ENCODE measurements at regions not wholly inside any gene's neighbourhood (a gene's known extent, or its start where the extent isn't known, plus 50 kb on each side); places are given as distances from the start of the nearest gene placed in this dataset.
A peak's percentile ranks its signal among the peaks of the same experiment; 100 is the strongest.

DNA sequence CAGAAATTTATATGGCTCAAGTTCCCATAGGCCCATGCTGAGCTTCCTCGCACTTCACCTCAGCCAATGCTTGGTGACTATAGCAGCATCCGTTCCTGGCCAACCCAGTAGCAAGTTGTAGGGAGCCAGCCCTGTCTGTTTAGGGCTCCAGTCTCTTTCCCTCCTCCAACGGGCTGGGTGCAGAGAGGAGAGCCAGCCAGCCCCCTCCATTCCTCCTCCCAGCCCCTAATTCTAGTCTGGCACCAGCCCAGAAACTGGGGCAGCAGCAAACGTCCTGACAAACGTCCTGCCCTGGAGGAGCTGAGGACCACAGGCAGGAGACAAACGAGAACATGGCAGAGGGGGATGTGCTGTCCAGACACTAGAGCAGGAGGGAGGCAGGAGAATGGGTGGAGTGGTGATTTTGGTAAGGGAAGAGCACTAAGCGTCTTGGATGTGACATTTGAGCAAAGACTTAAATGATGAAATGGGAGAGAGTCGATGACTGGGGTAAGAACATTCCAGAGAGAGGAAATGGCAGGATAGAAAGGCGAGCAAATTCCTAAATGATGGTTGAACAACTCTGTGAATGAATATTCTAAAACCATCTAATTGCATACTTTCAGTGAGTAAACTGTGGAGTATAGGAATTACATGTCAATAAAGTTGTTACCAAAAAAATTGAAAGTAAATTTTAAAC lies 222.5 kb upstream of the DAPK1 start:
- Mint-ChIP-seq H3K27me3 (ENCODE audit: low read depth) (peaks cover 10% of the 10 kb centered on the region), H3K4me1 (ENCODE audit: low read depth) (peaks cover 17% of the 10 kb centered on the region), H3K27ac (no peak overlapping the region), H3K9me3 (no peaks in the 10 kb centered on the region), H3K36me3 (ENCODE audit: low read depth) (no peaks in the 10 kb centered on the region), H3K4me3 (no peak overlapping the region)

DNA sequence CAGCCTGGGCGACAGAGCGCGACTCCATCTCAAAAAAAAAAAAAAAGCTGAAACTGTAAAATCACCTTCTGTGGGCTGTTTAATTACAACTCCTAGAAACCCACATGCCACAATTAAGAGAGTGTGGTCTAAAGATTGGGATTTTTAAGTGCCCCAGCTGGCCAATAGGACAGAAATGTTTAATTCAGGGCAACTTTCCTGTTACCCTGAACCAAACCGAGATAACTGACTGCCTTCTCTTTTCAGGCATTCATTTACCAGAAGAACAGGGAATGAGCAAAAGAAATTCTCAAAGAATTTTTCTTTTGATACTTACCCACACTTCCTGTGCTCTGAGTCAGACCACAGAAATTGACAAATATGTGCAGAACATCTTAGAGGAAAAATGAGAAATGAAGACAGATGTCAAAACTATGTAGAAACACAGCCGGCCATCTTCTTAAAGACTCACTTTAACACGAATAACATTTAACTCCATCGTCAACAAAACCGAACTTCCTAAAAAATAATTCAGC lies 221.3 kb upstream of the DAPK1 start:
- Mint-ChIP-seq H3K4me1 (ENCODE audit: low read depth) (peaks cover 15% of the 10 kb centered on the region), H3K9me3 (no peaks in the 10 kb centered on the region), H3K27ac (no peak overlapping the region), H3K36me3 (ENCODE audit: low read depth) (no peaks in the 10 kb centered on the region), H3K4me3 (peak overlapping the region; percentile 29), H3K27me3 (ENCODE audit: low read depth) (peaks cover 4% of the 10 kb centered on the region)

DNA sequence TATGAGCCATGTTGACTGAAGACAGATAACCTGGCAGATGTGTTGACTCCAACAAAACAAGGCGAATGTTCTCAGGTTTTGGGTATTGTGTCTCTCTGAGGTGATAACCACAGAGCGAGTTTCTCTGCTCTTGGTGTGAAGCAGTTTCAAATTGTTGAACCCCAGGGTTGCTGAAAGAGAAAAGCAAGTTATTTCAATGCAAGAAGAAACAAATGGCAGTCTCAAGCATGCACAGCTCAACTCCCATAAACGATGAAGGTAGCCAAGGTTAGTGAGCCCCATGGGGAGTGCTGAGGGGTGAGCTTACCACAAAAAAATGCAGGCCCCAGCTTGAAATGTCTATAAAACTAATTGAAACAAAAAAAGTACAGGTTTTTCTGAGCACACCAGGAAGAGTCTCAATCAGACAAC lies 220.8 kb upstream of the DAPK1 start:
- Mint-ChIP-seq H3K36me3 (ENCODE audit: low read depth) (no peaks in the 10 kb centered on the region), H3K27ac (no peak overlapping the region), H3K4me1 (ENCODE audit: low read depth) (peaks cover 15% of the 10 kb centered on the region), H3K9me3 (no peaks in the 10 kb centered on the region), H3K4me3 (peak overlapping the region; percentile 29), H3K27me3 (ENCODE audit: low read depth) (peaks cover 2% of the 10 kb centered on the region)

DNA sequence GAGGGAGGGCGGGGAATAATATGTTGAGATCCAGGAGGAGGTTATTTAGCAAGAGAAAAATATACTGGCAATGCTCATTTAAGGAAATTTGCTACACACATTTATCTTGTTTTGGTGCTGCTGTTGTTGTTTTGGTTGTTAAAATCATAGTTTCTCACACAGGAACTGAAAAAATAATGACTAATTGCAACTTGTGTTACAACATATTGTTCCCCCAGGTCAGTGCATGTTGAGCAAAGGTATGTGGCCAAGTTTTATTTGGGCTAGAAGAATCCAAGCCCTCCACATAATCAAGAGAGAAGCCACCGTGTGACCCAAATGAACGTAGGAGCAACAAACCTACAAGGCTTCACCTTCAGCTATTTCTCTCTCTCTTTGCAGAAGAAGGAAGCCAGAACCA lies 220.3 kb upstream of the DAPK1 start:
- Mint-ChIP-seq H3K36me3 (ENCODE audit: low read depth) (no peaks in the 10 kb centered on the region), H3K4me3 (no peak overlapping the region), H3K4me1 (ENCODE audit: low read depth) (peaks cover 10% of the 10 kb centered on the region), H3K27me3 (ENCODE audit: low read depth) (peaks cover 2% of the 10 kb centered on the region), H3K9me3 (no peaks in the 10 kb centered on the region), H3K27ac (no peak overlapping the region)

DNA sequence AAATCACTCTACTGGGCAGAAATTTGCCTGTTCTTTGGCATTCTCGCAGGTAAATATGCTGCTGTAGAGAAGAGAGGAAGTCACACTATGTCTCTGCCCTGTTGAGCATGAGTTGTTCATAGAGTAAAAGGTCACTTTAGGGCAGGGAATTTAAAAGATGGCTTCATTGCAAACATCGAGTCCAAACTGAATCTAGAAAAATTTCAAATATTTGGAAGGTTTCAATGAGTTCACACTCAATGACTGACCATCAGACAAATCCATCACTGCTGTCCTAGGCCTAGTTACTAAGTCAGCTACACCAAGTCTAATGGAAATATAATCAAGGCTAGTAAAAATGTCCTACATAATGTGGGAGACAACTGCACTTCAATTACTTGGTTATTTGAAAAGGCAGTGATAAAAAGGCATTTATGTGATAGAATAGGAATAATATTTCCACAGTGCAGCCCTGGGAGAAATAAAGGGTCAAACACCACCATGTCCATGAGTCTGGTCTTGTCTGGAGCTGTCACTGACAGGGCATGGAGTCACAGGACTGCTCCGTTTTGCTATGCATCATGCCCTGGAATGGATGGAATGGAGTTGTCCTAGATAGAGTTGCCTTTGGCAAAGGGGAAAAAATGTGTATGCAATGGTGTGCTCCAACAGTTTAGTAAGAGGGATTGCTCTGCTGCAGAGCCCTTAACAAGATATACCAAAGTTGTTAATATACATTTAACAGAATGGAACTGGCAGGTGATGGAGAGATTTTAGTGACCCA lies 218.5 kb upstream of the DAPK1 start:
- no peak overlapping the region for H3K27ac Mint-ChIP-seq
- H3K36me3 Mint-ChIP-seq (ENCODE audit: low read depth) = no peaks in the 10 kb centered on the region
- H3K27me3 Mint-ChIP-seq (ENCODE audit: low read depth) = peaks cover 9% of the 10 kb centered on the region
- no peaks in the 10 kb centered on the region for H3K9me3 Mint-ChIP-seq
- H3K4me3 Mint-ChIP-seq = no peak overlapping the region
- H3K4me1 Mint-ChIP-seq (ENCODE audit: low read depth) = peaks cover 9% of the 10 kb centered on the region

DNA sequence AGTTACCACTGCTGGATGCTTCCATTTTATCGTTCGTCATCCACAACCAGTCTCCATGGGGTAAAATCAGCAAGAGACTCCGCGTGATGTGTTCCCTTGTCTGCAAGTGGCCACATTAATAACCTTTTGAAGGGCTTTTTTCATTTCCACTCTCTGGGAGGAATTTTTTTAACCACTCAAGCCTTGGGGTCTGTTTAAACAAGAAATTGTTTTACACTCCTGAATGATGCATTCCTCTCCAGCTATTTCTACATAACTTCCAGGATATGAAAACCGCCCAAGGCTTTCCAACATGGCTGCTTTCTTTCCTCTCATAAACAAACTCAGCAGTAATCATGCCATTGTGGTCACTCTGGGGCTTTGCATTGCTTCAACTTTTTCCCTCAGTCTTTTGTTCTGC lies 217.2 kb upstream of the DAPK1 start:
- Mint-ChIP-seq H3K27me3 (ENCODE audit: low read depth) (peaks cover 6% of the 10 kb centered on the region), H3K9me3 (no peaks in the 10 kb centered on the region), H3K4me3 (no peak overlapping the region), H3K27ac (no peak overlapping the region), H3K4me1 (ENCODE audit: low read depth) (peaks cover 9% of the 10 kb centered on the region), H3K36me3 (ENCODE audit: low read depth) (no peaks in the 10 kb centered on the region)

DNA sequence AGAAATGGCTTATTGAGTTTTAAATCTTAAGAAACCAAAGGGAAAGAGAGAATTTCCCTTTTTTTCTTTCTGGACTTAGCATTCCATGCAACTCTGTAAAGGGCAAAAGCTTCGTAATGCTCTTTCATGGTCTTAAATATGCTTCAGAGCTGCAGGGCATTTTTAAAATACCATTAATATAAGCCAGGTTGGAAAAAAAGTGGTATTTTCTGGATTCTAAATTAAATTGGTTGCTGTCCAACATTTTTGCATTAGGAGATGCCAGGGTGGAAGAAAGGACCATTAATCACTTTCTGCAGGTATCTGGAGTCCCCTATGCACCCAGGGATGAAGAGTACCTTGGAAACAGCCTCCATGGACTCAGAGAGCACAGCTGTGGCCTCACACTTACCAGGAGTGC lies 215.1 kb upstream of the DAPK1 start:
- H3K27me3 Mint-ChIP-seq (ENCODE audit: low read depth) = peaks cover 6% of the 10 kb centered on the region
- H3K4me3 Mint-ChIP-seq = no peak overlapping the region
- H3K36me3 Mint-ChIP-seq (ENCODE audit: low read depth) = no peaks in the 10 kb centered on the region
- H3K27ac Mint-ChIP-seq = no peak overlapping the region
- H3K4me1 Mint-ChIP-seq (ENCODE audit: low read depth) = no peaks in the 10 kb centered on the region
- no peaks in the 10 kb centered on the region for H3K9me3 Mint-ChIP-seq

DNA sequence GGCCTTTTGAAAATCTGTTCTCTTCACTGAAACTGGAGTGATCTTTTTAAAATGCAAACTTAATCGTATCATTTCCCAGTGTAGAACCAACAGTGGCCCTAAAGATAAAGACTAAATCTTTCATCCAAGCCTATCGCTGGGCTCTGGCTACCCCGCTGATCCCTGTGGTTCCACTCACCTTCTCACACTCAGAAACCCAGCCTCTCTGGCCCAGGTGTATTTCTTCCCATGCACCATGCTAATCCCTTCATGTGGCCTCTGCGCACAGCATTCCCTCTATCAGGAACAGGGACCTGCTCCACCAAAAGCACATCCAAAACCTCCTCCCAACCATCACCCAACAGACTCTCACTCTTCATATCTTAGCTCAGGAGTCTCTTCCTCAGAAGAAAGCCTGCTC lies 214.1 kb upstream of the DAPK1 start:
- Mint-ChIP-seq H3K36me3 (ENCODE audit: low read depth) (no peaks in the 10 kb centered on the region), H3K4me1 (ENCODE audit: low read depth) (no peaks in the 10 kb centered on the region), H3K9me3 (no peaks in the 10 kb centered on the region), H3K4me3 (no peak overlapping the region), H3K27ac (no peak overlapping the region), H3K27me3 (ENCODE audit: low read depth) (peaks cover 6% of the 10 kb centered on the region)

DNA sequence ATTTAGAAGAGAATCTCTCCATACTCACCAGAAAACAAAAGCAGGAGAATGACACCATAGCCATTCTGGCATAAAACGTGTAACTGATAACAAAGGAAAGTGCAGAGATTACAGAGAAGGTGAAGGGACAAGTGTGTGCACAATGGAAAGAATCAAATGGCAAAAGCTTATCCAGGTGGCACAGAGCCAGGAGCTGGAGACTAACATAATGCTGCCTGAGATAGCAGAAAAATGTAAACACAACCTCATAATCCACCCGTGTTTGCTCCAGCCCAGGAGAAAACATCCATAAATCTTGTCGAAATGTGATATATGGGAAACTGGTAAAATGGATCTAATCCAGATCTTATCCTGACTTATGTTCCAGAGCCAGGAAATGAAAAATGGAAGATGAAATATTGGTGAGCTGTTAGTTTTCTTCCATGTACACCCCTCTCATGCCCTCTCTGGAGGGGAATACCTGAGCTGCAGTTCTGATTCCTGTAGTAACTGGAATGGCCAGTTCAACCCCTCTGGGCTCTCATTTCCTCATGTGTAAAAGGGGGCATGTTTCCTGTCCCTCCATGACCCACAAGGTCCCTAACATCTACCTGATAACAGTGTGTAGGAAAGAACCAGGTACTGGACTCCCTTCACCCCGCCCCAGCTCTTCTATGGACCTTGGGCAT lies 212.3 kb upstream of the DAPK1 start:
- no peaks in the 10 kb centered on the region for H3K36me3 Mint-ChIP-seq (ENCODE audit: low read depth)
- H3K27me3 Mint-ChIP-seq (ENCODE audit: low read depth) = peaks cover 6% of the 10 kb centered on the region
- no peak overlapping the region for H3K27ac Mint-ChIP-seq
- no peak overlapping the region for H3K4me3 Mint-ChIP-seq
- no peaks in the 10 kb centered on the region for H3K4me1 Mint-ChIP-seq (ENCODE audit: low read depth)
- no peaks in the 10 kb centered on the region for H3K9me3 Mint-ChIP-seq

DNA sequence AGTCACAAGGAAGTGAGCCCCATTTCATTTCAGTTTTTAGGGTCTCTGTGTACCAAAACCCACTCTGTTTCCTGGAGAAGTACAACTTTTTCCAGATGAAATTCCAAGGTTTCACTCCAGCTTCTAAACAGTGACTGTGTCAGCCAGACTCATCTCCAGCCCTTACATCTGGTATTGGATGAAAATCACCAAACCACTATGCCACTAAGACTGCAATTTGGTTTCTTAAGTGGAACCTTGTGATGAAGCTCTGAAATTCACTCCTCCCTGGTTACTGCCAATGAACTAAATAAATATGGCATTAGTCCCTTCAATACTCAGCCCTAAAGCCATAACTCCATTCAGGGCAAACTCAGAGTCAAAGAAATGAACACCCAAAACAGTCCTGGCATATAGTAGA lies 211.2 kb upstream of the DAPK1 start:
- H3K4me3 Mint-ChIP-seq = no peak overlapping the region
- H3K4me1 Mint-ChIP-seq (ENCODE audit: low read depth) = no peaks in the 10 kb centered on the region
- H3K36me3 Mint-ChIP-seq (ENCODE audit: low read depth) = no peaks in the 10 kb centered on the region
- H3K9me3 Mint-ChIP-seq = peaks cover 3% of the 10 kb centered on the region
- H3K27me3 Mint-ChIP-seq (ENCODE audit: low read depth) = peaks cover 11% of the 10 kb centered on the region
- H3K27ac Mint-ChIP-seq = no peak overlapping the region

DNA sequence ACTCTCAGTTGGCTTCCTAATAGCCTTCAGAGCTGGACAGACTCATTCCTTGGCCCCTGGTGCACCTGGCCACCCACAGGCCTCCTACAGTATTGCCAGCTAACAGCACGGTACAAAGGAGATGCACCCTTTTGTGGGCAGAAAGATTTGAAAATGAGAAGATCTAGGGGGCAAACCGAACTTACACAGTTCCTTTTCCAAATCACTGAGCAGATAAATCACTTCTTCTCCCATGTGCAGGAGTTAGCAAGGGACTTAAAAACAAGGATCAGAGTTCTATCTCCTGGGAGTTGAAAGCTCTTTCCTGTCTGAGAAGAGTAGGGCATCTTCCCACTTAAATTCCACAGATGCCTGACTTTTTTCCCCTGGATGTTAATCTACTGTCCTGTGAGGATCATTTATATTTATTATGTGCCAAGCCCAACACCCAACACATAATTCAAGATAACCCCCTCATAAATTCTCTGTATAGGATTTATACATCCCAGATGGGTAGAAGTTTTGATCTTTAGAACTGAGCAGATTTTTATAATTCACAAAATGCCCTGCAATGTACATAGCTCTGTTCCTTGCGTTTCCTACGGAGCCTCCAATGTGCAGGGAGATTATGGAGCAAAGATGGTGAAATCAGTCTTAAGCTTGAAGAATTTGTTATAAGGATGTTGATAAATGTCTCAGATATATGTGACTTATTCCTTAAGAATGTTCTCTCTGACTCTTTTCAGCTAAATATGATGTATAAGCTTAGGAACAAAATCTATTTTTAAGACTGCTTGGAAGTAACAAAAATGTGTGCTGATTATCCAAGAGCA lies 207.2 kb upstream of the DAPK1 start:
- Mint-ChIP-seq H3K9me3 (peaks cover 3% of the 10 kb centered on the region), H3K4me1 (ENCODE audit: low read depth) (no peaks in the 10 kb centered on the region), H3K27me3 (ENCODE audit: low read depth) (peaks cover 9% of the 10 kb centered on the region), H3K27ac (no peak overlapping the region), H3K4me3 (no peak overlapping the region), H3K36me3 (ENCODE audit: low read depth) (no peaks in the 10 kb centered on the region)

DNA sequence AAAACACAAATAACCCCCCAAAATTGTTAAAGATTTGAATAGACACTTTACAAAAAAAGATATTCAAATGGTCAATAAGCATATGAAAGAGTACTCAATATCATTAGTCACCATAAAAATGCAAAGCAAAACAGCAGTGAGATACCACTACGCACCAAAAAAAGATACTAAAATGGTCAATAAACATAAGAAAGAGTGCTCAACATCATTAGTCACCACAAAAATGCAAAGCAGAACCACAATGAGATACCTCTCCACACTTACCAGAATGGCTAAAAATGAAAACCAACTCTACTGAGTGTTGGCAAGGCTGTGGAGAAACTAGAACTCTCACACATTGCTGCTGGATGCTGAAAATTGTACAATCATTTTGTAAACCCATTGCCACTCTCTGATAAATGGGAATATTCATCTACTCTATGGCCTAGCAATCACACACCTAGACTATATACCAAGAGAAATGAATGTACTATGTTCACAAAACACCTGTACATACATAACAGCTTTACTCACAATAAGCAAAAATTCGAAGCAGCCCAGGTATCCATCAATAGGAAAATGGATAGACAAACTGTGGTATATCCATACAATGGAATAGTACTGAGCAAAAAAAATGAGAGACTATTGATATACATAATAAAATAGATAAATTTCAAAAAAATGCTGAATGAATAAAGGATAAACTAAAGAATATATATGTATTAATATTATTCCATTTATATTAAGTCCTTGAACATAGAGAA lies 205.0 kb upstream of the DAPK1 start:
- no peak overlapping the region for H3K4me3 Mint-ChIP-seq
- H3K4me1 Mint-ChIP-seq (ENCODE audit: low read depth) = no peaks in the 10 kb centered on the region
- no peak overlapping the region for H3K27ac Mint-ChIP-seq
- H3K36me3 Mint-ChIP-seq (ENCODE audit: low read depth) = no peaks in the 10 kb centered on the region
- H3K9me3 Mint-ChIP-seq = peaks cover 3% of the 10 kb centered on the region
- peaks cover 11% of the 10 kb centered on the region for H3K27me3 Mint-ChIP-seq (ENCODE audit: low read depth)

DNA sequence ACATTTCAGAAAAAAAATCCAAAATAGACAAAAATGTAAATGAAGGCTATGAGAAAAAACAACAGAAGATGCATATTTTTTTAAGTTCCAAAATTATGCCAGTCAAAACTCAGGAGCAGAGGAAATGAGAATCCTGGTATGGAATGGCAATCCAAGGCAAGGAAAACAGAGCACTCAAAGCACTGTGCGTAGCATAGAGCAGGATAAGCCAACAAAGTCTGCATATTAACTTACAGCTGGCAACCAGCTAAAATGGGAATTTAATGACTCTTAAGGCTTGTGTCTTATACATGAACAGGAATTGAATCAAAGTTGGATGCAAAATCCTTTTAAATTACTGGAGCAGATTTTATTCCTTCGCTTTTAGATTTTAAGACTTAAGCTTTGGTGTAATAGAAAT lies 203.5 kb upstream of the DAPK1 start:
- H3K4me1 Mint-ChIP-seq (ENCODE audit: low read depth) = no peaks in the 10 kb centered on the region
- peaks cover 3% of the 10 kb centered on the region for H3K9me3 Mint-ChIP-seq
- no peak overlapping the region for H3K4me3 Mint-ChIP-seq
- no peak overlapping the region for H3K27ac Mint-ChIP-seq
- peaks cover 11% of the 10 kb centered on the region for H3K27me3 Mint-ChIP-seq (ENCODE audit: low read depth)
- H3K36me3 Mint-ChIP-seq (ENCODE audit: low read depth) = no peaks in the 10 kb centered on the region

DNA sequence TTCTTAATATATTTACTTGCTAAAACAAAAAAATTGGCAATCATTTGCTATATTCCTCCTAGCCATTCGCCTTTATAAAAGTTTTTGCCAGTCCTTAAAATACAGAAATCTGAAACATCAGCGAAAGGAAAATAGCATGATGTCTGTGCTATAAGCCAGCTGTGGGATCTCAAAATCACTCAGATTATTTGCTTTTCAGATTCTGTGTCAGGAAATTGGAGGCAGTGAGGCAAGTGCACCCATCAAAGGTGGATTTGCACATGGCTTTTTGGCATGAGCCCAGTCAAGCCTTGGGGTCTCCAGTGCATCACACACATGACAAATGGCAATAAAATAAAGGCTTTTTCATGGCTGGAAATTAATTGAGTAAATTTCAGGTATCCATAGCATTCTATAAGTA lies 196.8 kb upstream of the DAPK1 start:
- no peaks in the 10 kb centered on the region for H3K9me3 Mint-ChIP-seq
- no peaks in the 10 kb centered on the region for H3K4me1 Mint-ChIP-seq (ENCODE audit: low read depth)
- no peak overlapping the region for H3K4me3 Mint-ChIP-seq
- H3K36me3 Mint-ChIP-seq (ENCODE audit: low read depth) = no peaks in the 10 kb centered on the region
- H3K27me3 Mint-ChIP-seq (ENCODE audit: low read depth) = peaks cover 13% of the 10 kb centered on the region
- H3K27ac Mint-ChIP-seq = no peak overlapping the region
